ENCODE measurements at regions not wholly inside any gene's neighbourhood (a gene's known extent, or its start where the extent isn't known, plus 50 kb on each side); places are given as distances from the start of the nearest gene placed in this dataset.

- TF ChIP-seq CTCF (IDR thresholded peaks at IDR 0.05; ENCODE audit: low read length) (no peak), EZH2 (optimal IDR thresholded peaks at IDR 0.05; ENCODE audit: low read depth, low read length) (no peak), EZH2phosphoT487 (IDR thresholded peaks at IDR 0.05; ENCODE audit: low read length) (no peak)
Measured at GRCh38 chr1:106233511-106233910, 823.0 kb upstream of the PRMT6 start.

All from MM.1S (cell line).